ENCODE measurements at regions not wholly inside any gene's neighbourhood (a gene's known extent, or its start where the extent isn't known, plus 50 kb on each side); places are given as distances from the start of the nearest gene placed in this dataset.

DNA sequence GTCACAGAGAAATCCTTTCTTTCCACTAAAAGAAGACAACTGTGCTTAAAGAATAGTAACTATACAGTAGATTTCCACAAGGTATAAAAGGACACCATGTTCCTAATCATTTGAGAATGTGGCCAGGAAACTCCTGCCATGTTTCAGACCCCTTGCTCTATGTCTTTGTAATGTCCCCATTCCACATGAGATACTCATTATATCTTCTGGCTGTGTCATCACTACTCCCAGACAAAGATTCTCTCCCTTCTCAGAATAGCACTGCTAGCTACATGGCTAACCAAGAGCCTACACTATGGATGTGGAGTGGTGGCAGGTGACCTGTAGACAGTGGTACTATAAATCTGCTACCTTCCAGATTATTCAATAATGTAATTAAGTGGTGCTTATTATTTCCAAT lies 218.1 kb upstream of the MCHR2 start:
- intact Hi-C loops (cut with micrococcal nuclease; ENCODE audit: unreplicated experiment) = no loop called here
- Histone ChIP-seq H3K27me3 (replicated peaks; ENCODE audit: insufficient read depth, low read depth, low read length, poor library complexity) (no peaks in the 10 kb centered on the region), H3K4me1 (ENCODE audit: insufficient read depth, low read length, poor library complexity, severe bottlenecking) (no peaks in the 10 kb centered on the region), H3K4me3 (ENCODE audit: low read depth, low read length, poor library complexity, severe bottlenecking) (no peak overlapping the region), H3K36me3 (ENCODE audit: insufficient read depth, low read length, poor library complexity, severe bottlenecking) (no peaks in the 10 kb centered on the region), H3K27ac (ENCODE audit: low read depth, low read length, poor library complexity, severe bottlenecking) (no peak overlapping the region), H3K9me3 (ENCODE audit: low read depth, low read length, poor library complexity, severe bottlenecking) (no peaks in the 10 kb centered on the region)
- no peak for DNase-seq (ENCODE audit: low spot score)
- POLR2A ChIA-PET (ENCODE audit: low non-redundant PET) = no interaction called here
- no TSS peak for BruUV-seq (replicated peaks)
- CTCF ChIA-PET = no interaction called here
- TF ChIP-seq, protein P1, sequence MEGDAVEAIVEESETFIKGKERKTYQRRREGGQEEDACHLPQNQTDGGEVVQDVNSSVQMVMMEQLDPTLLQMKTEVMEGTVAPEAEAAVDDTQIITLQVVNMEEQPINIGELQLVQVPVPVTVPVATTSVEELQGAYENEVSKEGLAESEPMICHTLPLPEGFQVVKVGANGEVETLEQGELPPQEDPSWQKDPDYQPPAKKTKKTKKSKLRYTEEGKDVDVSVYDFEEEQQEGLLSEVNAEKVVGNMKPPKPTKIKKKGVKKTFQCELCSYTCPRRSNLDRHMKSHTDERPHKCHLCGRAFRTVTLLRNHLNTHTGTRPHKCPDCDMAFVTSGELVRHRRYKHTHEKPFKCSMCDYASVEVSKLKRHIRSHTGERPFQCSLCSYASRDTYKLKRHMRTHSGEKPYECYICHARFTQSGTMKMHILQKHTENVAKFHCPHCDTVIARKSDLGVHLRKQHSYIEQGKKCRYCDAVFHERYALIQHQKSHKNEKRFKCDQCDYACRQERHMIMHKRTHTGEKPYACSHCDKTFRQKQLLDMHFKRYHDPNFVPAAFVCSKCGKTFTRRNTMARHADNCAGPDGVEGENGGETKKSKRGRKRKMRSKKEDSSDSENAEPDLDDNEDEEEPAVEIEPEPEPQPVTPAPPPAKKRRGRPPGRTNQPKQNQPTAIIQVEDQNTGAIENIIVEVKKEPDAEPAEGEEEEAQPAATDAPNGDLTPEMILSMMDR (conservative IDR thresholded peaks at IDR 0.05; ENCODE audit: low read depth, low read length) = no peak
- TF ChIP-seq EZH2 (IDR thresholded peaks at IDR 0.05; ENCODE audit: borderline replicate concordance, low read depth, low read length, poor library complexity, severe bottlenecking) = no peak

DNA sequence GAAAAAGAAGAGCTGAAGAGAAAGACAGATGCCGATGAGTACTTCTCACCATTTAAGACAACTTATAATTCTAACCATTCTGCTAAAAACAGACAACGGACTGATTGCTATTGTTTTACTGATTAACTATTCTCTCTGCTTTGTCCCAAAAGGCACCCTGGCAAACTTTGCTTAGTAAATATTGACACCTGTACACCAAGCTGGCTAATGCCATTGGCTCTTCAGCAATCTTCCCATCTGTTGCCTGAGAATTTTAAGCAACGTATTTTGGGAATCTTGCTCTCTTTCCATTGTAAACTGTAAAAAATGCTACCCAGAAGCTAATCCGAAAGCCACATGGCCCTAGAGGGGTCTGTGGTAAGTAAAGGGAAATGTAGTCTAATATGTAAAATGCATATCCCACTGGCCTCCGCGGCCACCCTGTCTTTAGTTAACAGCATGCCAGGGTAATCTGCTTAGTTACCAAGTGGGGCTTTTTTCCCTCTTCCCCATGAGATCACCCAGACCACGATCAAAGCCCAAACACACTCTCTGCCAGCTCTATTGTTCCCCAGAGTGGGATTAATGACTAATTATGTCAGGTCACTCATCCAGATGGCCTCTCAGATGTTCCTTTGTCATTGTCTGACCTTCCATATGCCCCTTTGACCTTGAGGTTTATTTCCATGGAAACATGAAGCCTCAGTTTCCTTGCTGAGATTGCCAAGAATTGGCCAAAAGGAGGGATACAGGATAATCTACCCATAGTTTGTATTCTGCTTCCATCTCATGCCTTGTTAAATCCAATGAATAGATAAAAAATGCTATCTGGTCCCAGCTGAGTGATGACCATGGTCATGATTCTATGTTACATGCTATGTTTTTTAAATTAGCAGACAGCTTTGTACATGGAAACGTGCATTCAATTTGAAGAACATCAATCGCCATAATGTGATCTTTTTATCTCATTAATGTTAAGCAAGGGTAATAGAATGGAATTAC lies 216.4 kb upstream of the MCHR2 start:
- ChIA-PET POLR2A (ENCODE audit: low non-redundant PET) (interaction anchor here (0.6 kb wide), 1 partner anchor 219 kb away, joined by 3 read pairs; no protein-coding TSS in a partner anchor), CTCF (no interaction called here)
- Histone ChIP-seq H3K27ac (ENCODE audit: low read depth, low read length, poor library complexity, severe bottlenecking) (no peak overlapping the region), H3K36me3 (ENCODE audit: insufficient read depth, low read length, poor library complexity, severe bottlenecking) (no peaks in the 10 kb centered on the region), H3K4me3 (ENCODE audit: low read depth, low read length, poor library complexity, severe bottlenecking) (no peak overlapping the region), H3K4me1 (ENCODE audit: insufficient read depth, low read length, poor library complexity, severe bottlenecking) (no peaks in the 10 kb centered on the region), H3K9me3 (ENCODE audit: low read depth, low read length, poor library complexity, severe bottlenecking) (no peaks in the 10 kb centered on the region), H3K27me3 (replicated peaks; ENCODE audit: insufficient read depth, low read depth, low read length, poor library complexity) (no peaks in the 10 kb centered on the region)
- DNase-seq (ENCODE audit: low spot score) = no peak
- intact Hi-C loops (cut with micrococcal nuclease; ENCODE audit: unreplicated experiment) = no loop called here
- TF ChIP-seq EZH2 (IDR thresholded peaks at IDR 0.05; ENCODE audit: borderline replicate concordance, low read depth, low read length, poor library complexity, severe bottlenecking) = no peak
- TF ChIP-seq, protein P1 (conservative IDR thresholded peaks at IDR 0.05; ENCODE audit: low read depth, low read length) = no peak
- BruUV-seq (replicated peaks) = no TSS peak

DNA sequence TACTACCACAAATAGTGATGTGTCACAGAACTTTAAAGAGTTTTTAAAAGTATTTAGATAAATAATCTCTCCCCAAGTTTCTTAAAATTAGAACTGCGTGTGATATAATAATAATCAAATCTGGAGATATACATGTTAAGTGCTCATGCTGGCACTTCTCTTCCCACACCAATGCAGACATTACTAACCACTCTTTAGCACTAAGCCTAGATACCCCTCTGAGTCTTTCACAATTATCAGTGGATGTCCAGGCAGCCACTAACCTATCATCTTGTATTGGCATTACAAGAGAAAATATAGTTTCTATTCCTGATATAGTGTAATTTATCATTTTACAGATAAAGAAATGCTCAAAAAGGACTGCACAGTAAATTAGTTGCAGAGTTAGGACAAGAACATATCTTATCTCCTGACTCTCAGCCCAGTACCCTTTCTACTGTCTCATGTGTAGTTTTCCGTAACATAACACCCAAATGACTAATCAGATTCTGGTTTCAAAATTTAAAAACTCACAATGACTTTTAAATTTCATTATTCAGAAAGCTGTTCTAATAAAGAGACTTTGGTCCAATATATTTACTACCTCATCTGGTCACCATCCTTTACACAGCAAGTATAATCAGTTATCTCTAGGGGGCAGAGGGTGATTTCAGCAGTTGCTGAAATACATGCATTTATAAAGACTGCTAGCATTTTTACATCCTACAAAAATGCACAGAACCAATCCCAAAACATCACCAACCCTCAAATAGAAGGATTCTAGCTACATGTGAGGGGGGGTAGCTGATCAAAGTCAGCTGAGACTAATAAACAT lies 215.5 kb upstream of the MCHR2 start:
- Histone ChIP-seq H3K36me3 (ENCODE audit: insufficient read depth, low read length, poor library complexity, severe bottlenecking) (no peaks in the 10 kb centered on the region), H3K4me1 (ENCODE audit: insufficient read depth, low read length, poor library complexity, severe bottlenecking) (no peaks in the 10 kb centered on the region), H3K27me3 (replicated peaks; ENCODE audit: insufficient read depth, low read depth, low read length, poor library complexity) (no peaks in the 10 kb centered on the region), H3K27ac (ENCODE audit: low read depth, low read length, poor library complexity, severe bottlenecking) (no peak overlapping the region), H3K9me3 (ENCODE audit: low read depth, low read length, poor library complexity, severe bottlenecking) (no peaks in the 10 kb centered on the region), H3K4me3 (ENCODE audit: low read depth, low read length, poor library complexity, severe bottlenecking) (no peak overlapping the region)
- CTCF ChIA-PET = no interaction called here
- no TSS peak for BruUV-seq (replicated peaks)
- DNase-seq (ENCODE audit: low spot score) = no peak
- TF ChIP-seq EZH2 (IDR thresholded peaks at IDR 0.05; ENCODE audit: borderline replicate concordance, low read depth, low read length, poor library complexity, severe bottlenecking) = no peak
- TF ChIP-seq, protein P1 (conservative IDR thresholded peaks at IDR 0.05; ENCODE audit: low read depth, low read length) = no peak
- POLR2A ChIA-PET (ENCODE audit: low non-redundant PET) = no interaction called here
- intact Hi-C loops (cut with micrococcal nuclease; ENCODE audit: unreplicated experiment) = no loop called here

Measured in A673 (cell line).